ENCODE measurements at regions not wholly inside any gene's neighbourhood (a gene's known extent, or its start where the extent isn't known, plus 50 kb on each side); places are given as distances from the start of the nearest gene placed in this dataset.

- TF ChIP-seq CTCF (IDR thresholded peaks at IDR 0.05) (no peak), POLR2A (IDR thresholded peaks at IDR 0.05) (no peak)
Measured at GRCh38 chr10:42985436-42986316, 91.2 kb upstream of the RET start.

All from adrenal gland (tissue), 5 donors.